Transverse colon (tissue), 3 donors: ENCODE measurements at regions not wholly inside any gene's neighbourhood (a gene's known extent, or its start where the extent isn't known, plus 50 kb on each side); places are given as distances from the start of the nearest gene placed in this dataset.

ENCODE experiments used
- EP300 ChIP-seq: sonication (generic); formaldehyde crosslinking; IDR thresholded peaks from one replicate; pipeline ENCODE4 v1.6.1; 2017; ENCODE audit warnings: antibody characterized with exemption, low read depth
- POLR2A ChIP-seq: fragments of 450-650 bp; IDR thresholded peaks from one replicate; pipeline ENCODE4 v1.6.1; 2016; ENCODE audit warnings: antibody characterized with exemption, mild to moderate bottlenecking, moderate library complexity
- TF ChIP-seq, protein P1 (sequence below), 5 experiments: fragments of 200-600 bp in 3 of 5; fragments of 450-650 bp in 2 of 5; sonication (generic) in 3 of 5; IDR thresholded peaks; 1 replicate in 2 of 5; 2 replicates in 3 of 5; pipeline ENCODE4 v1.5.1; 2016 to 2017; ENCODE audit warnings: antibody characterized with exemption in 5 of 5, inconsistent platforms in 3 of 5, mild to moderate bottlenecking in 2 of 5, moderate library complexity in 1 of 5

DNA sequence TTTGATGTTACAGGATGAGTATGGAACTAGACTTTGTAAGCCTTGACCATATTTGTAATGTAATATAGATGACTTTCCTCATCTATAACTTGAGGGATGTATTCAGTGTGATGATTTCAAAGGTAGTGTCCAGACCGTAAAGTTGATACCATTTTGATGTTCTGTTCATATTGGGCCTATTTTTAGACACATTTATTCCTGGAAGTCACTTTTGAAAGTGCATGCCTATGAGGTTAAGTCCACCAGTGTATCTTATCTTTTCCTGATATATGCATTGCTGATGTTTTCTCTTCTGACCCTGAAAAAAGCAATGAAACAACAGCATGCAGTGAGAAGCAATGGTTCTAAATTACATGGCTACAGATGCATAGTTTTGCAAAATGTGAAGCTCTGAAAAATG, 244.7 kb upstream of the PDGFD start:
- TF ChIP-seq, protein P1, sequence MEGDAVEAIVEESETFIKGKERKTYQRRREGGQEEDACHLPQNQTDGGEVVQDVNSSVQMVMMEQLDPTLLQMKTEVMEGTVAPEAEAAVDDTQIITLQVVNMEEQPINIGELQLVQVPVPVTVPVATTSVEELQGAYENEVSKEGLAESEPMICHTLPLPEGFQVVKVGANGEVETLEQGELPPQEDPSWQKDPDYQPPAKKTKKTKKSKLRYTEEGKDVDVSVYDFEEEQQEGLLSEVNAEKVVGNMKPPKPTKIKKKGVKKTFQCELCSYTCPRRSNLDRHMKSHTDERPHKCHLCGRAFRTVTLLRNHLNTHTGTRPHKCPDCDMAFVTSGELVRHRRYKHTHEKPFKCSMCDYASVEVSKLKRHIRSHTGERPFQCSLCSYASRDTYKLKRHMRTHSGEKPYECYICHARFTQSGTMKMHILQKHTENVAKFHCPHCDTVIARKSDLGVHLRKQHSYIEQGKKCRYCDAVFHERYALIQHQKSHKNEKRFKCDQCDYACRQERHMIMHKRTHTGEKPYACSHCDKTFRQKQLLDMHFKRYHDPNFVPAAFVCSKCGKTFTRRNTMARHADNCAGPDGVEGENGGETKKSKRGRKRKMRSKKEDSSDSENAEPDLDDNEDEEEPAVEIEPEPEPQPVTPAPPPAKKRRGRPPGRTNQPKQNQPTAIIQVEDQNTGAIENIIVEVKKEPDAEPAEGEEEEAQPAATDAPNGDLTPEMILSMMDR (IDR thresholded peaks at IDR 0.05) = no peak
- no peak for TF ChIP-seq EP300
- TF ChIP-seq POLR2A = no peak
